ENCODE measurements at regions not wholly inside any gene's neighbourhood (a gene's known extent, or its start where the extent isn't known, plus 50 kb on each side); places are given as distances from the start of the nearest gene placed in this dataset.

GRCh38 chr5:21212026-21212425 is 1224.0 kb upstream of the CDH18 start:
- 40 to 70% methylated on average over 1 of the region's 1 CpG for WGBS, 2 donors (ENCODE audit: low coverage in 1 of 2)
- intact Hi-C loops (cut with DNase I; ENCODE audit: low total_unique reads) = no loop called here
- H3K36me3 ChIP-seq = no peaks in the 10 kb centered on the region
- no peaks in the 10 kb centered on the region for H3K4me1 ChIP-seq
- DNase-seq = no peak
- no peak overlapping the region for H3K27ac ChIP-seq
- TF ChIP-seq POLR2A (IDR thresholded peaks at IDR 0.05) (no peak), POLR2AphosphoS5 (IDR thresholded peaks at IDR 0.05) (no peak), EP300 (IDR thresholded peaks at IDR 0.05; ENCODE audit: low read depth) (no peak), CTCF (IDR thresholded peaks at IDR 0.05) (no peak)
- no peaks in the 10 kb centered on the region for H3K9me3 ChIP-seq
- H3K4me3 ChIP-seq = no peak overlapping the region
- in situ Hi-C loops (cut with MboI; ENCODE audit: low pct_ligation_motif_present in 1 of 4, low pct_unique_long_range_greater_than_20kb in 1 of 4, low sequenced_read_pairs in 3 of 4) = no loop called here
- H3K27me3 ChIP-seq = no peaks in the 10 kb centered on the region

DNA sequence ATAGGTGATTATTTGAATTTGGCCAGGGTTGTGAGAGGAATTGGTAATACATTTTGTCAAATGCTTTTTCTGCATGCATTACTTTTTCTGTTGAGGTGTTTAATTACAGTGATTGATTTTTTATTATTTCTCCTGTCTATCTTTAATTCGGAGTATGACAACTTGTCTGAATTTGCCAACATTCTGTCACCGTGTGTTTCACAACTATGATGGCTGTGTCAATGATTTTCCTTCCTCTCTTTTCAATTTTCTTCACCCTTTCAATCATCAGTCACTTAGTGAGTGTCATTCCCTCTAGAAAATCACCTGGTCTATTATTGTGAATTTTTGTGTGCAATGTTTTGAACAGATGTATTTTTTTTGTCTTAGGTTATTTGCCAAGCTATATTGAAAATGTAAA is 1221.4 kb upstream of the CDH18 start:
- no peaks in the 10 kb centered on the region for H3K9me3 ChIP-seq
- no peaks in the 10 kb centered on the region for H3K4me1 ChIP-seq
- 79 to 90% methylated on average over 2 of the region's 2 CpGs for WGBS, 2 donors (ENCODE audit: low coverage in 1 of 2)
- no peaks in the 10 kb centered on the region for H3K27me3 ChIP-seq
- in situ Hi-C loops (cut with MboI; ENCODE audit: low pct_ligation_motif_present in 1 of 4, low pct_unique_long_range_greater_than_20kb in 1 of 4, low sequenced_read_pairs in 3 of 4) (no loop called here), intact Hi-C loops (cut with DNase I; ENCODE audit: low total_unique reads) (no loop called here)
- no peak overlapping the region for H3K4me3 ChIP-seq
- DNase-seq = no peak
- no peaks in the 10 kb centered on the region for H3K36me3 ChIP-seq
- H3K27ac ChIP-seq = no peak overlapping the region
- TF ChIP-seq POLR2AphosphoS5 (IDR thresholded peaks at IDR 0.05) (no peak), POLR2A (IDR thresholded peaks at IDR 0.05) (no peak)

DNA sequence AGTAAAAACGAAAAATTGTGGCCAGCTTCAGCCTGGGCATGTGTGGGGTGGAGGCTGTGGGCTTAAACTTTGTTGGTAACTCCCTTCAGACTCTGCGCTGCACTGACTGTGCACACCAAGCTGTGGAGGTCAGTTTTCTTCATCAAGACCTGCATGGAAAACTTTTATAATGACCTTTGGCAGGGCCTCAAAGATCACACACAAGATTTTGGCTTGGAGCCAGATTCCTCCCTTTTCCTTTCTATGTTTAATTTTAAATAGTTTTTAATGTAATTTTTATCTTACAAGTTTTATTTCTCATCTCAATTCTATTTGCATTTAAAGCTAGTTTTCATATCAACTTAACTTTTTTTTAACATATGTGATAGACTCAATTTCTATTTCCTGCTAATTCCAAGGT is 1211.1 kb upstream of the CDH18 start:
- Histone ChIP-seq H3K27me3 (no peaks in the 10 kb centered on the region), H3K4me3 (no peak overlapping the region), H3K9me3 (no peaks in the 10 kb centered on the region), H3K4me1 (no peaks in the 10 kb centered on the region), H3K27ac (no peak overlapping the region), H3K36me3 (no peaks in the 10 kb centered on the region)
- in situ Hi-C loops (cut with MboI; ENCODE audit: low pct_ligation_motif_present in 1 of 4, low pct_unique_long_range_greater_than_20kb in 1 of 4, low sequenced_read_pairs in 3 of 4) = no loop called here
- intact Hi-C loops (cut with DNase I; ENCODE audit: low total_unique reads) = no loop called here
- no peak for DNase-seq
- 45 to 75% methylated on average over 2 of the region's 2 CpGs for WGBS, 2 donors (ENCODE audit: low coverage in 1 of 2)
- TF ChIP-seq POLR2AphosphoS5 (IDR thresholded peaks at IDR 0.05) = no peak
- TF ChIP-seq POLR2A (IDR thresholded peaks at IDR 0.05) = no peak
- TF ChIP-seq EP300 (IDR thresholded peaks at IDR 0.05; ENCODE audit: low read depth) = no peak
- no peak for TF ChIP-seq CTCF (IDR thresholded peaks at IDR 0.05)

DNA sequence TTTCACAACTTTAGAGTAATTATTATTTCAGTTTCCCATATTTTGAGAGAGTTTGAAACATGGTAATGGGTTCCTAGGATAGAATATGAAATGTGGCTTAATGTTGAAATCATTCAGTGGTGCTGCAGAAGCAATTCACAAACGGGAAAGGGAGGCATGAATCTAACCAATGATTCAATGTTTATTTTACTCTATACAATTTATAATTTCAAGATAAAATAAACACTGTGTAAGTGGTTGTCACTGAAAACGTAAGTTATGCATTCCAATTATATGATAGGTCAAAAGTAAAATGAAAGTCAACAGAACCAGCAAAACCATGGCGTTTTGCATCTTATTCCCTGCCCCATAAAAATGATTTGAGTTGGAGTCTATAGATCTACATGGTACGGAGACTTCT is 1207.1 kb upstream of the CDH18 start:
- no peaks in the 10 kb centered on the region for H3K27me3 ChIP-seq
- H3K4me3 ChIP-seq = no peak overlapping the region
- DNase-seq = no peak
- TF ChIP-seq POLR2AphosphoS5 (IDR thresholded peaks at IDR 0.05) (no peak), EP300 (IDR thresholded peaks at IDR 0.05; ENCODE audit: low read depth) (no peak), CTCF (IDR thresholded peaks at IDR 0.05) (no peak), POLR2A (IDR thresholded peaks at IDR 0.05) (no peak)
- in situ Hi-C loops (cut with MboI; ENCODE audit: low pct_ligation_motif_present in 1 of 4, low pct_unique_long_range_greater_than_20kb in 1 of 4, low sequenced_read_pairs in 3 of 4) (no loop called here), intact Hi-C loops (cut with DNase I; ENCODE audit: low total_unique reads) (no loop called here)
- WGBS, 2 donors (ENCODE audit: low coverage in 1 of 2) = 41 to 52% methylated on average over 4 of the region's 4 CpGs
- H3K27ac ChIP-seq = no peak overlapping the region
- no peaks in the 10 kb centered on the region for H3K36me3 ChIP-seq
- no peaks in the 10 kb centered on the region for H3K4me1 ChIP-seq
- no peaks in the 10 kb centered on the region for H3K9me3 ChIP-seq

DNA sequence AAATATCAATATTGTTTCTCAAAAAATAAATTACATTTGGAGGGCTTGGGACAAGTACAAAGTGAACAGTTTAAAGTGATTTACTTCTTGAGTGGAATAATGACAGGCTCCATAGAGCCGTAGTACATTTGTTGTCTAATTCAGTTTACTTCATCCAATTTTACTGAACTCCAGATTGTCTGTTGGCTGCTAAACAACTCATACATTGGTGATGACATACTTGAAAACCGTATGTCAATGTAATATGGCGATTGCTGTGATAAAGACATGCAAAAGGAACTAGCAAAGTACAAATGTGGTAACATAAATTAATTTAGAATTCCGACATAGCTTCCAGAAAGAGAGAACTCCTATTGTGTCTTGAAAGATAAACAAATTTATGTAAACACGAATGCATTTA is 1197.5 kb upstream of the CDH18 start:
- 58 to 66% methylated on average over 5 of the region's 5 CpGs for WGBS, 2 donors (ENCODE audit: low coverage in 1 of 2)
- TF ChIP-seq EP300 (IDR thresholded peaks at IDR 0.05; ENCODE audit: low read depth) (no peak), CTCF (IDR thresholded peaks at IDR 0.05) (no peak), POLR2A (IDR thresholded peaks at IDR 0.05) (no peak), POLR2AphosphoS5 (IDR thresholded peaks at IDR 0.05) (no peak)
- no peaks in the 10 kb centered on the region for H3K36me3 ChIP-seq
- no peak overlapping the region for H3K4me3 ChIP-seq
- no peaks in the 10 kb centered on the region for H3K27me3 ChIP-seq
- in situ Hi-C loops (cut with MboI; ENCODE audit: low pct_ligation_motif_present in 1 of 4, low pct_unique_long_range_greater_than_20kb in 1 of 4, low sequenced_read_pairs in 3 of 4) = no loop called here
- no peak for DNase-seq
- H3K9me3 ChIP-seq = peaks cover 0 to 3% of the 10 kb centered on the region in 2 donors
- intact Hi-C loops (cut with DNase I; ENCODE audit: low total_unique reads) = no loop called here
- no peak overlapping the region for H3K27ac ChIP-seq
- no peaks in the 10 kb centered on the region for H3K4me1 ChIP-seq

Data from transverse colon (tissue), 4 donors.